Panc1 (cell line): ENCODE measurements at regions not wholly inside any gene's neighbourhood (a gene's known extent, or its start where the extent isn't known, plus 50 kb on each side); places are given as distances from the start of the nearest gene placed in this dataset.

Experiments used
- ATAC-seq: fragments of 200-7000 bp; cut with Tn5 transposase; 2 replicates; pipeline ENCODE4 v1.9.1; 2020; ENCODE audit warnings: mild to moderate bottlenecking, moderate library complexity
- BruUV-seq: library from RNA; stranded (reverse); fragments of 400-500 nt; replicated peaks from 2 replicates; lab custom pipeline; 2021; lab: Mats Ljungman, UMichigan
- CTCF ChIA-PET: fragments of 300-600 bp; sonication (Branson Sonifier 250); formaldehyde crosslinking; loops from one replicate; lab custom pipeline; 2022; ENCODE audit warnings: antibody characterized with exemption; lab: Charles Lee
- POLR2A ChIA-PET: fragments of 300-600 bp; sonication (Branson Sonifier 250); formaldehyde crosslinking; loops from one replicate; lab custom pipeline; 2022; ENCODE audit warnings: antibody characterized with exemption; lab: Charles Lee
- DNase-seq: peaks from one replicate; pipeline ENCODE4 v3.0.0-alpha.2; 2010; ENCODE audit warnings: low read depth, low spot score
- H3K27ac ChIP-seq: 2 replicates; pipeline ENCODE4 v1.5.1; 2011; ENCODE audit warnings: mild to moderate bottlenecking, low read length, inconsistent platforms
- H3K27me3 ChIP-seq: fragments of 200-500 bp; sonication (Bioruptor generic); 2 replicates; pipeline ENCODE4 v1.6.0; 2014; ENCODE audit warnings: low read length, inconsistent platforms; ENCODE audit not compliant: control insufficient read depth, insufficient read depth
- H3K36me3 ChIP-seq: fragments of 200-500 bp; sonication (Bioruptor generic); 2 replicates; pipeline ENCODE4 v1.5.1; 2014; ENCODE audit warnings: inconsistent platforms, mild to moderate bottlenecking, low read length, moderate library complexity; ENCODE audit not compliant: control insufficient read depth, insufficient read depth
- H3K4me1 ChIP-seq: 2 replicates; pipeline ENCODE4 v1.5.1; 2011; ENCODE audit warnings: inconsistent platforms, mild to moderate bottlenecking, low read length, moderate library complexity; ENCODE audit not compliant: control insufficient read depth, insufficient read depth
- H3K4me3 ChIP-seq, 2 experiments: 2 replicates each; pipeline ENCODE4 v1.5.1; 2011 to 2012; ENCODE audit warnings: low read depth in 2 of 2, low read length in 2 of 2, mild to moderate bottlenecking in 2 of 2, inconsistent platforms in 1 of 2, moderate library complexity in 1 of 2
- H3K9me3 ChIP-seq: fragments of 200-500 bp; sonication (Bioruptor generic); 2 replicates; pipeline ENCODE4 v1.5.1; 2014; ENCODE audit warnings: low read depth, mild to moderate bottlenecking, inconsistent platforms, low read length, moderate library complexity; ENCODE audit not compliant: control insufficient read depth, insufficient read depth
- POLR2AphosphoS5 ChIP-seq: IDR thresholded peaks from 2 replicates; pipeline ENCODE4 v1.6.1; 2012; ENCODE audit warnings: mild to moderate bottlenecking, low read depth, low read length, moderate library complexity
- SIN3A ChIP-seq: IDR thresholded peaks from 2 replicates; pipeline ENCODE4 v1.6.1; 2012; ENCODE audit warnings: low read depth, mild to moderate bottlenecking, low read length, moderate library complexity, borderline replicate concordance; ENCODE audit not compliant: insufficient read depth
- TCF7L2 ChIP-seq: IDR thresholded peaks from 2 replicates; pipeline ENCODE4 v1.6.1; 2011; ENCODE audit warnings: mild to moderate bottlenecking, low read depth, low read length, inconsistent platforms
- in situ Hi-C: cut with HindIII; loops from 2 replicates; pipeline ENCODE4 v1.10.0; 2016; ENCODE audit warnings: low sequenced_read_pairs, low pct_unique_long_range_greater_than_20kb
- intact Hi-C: fragments of 100-400 bp; cut with micrococcal nuclease; formaldehyde crosslinking; loops from one replicate; pipeline ENCODE4 v1.10.0; 2022; ENCODE audit not compliant: unreplicated experiment
- TF ChIP-seq, protein P1 (sequence below), 2 experiments: IDR thresholded peaks; 2 replicates each; pipeline ENCODE4 v1.6.1; 2011 to 2012; ENCODE audit warnings: low read depth in 2 of 2, control low read depth in 1 of 2, low read length in 1 of 2, mild to moderate bottlenecking in 1 of 2, moderate library complexity in 1 of 2; ENCODE audit not compliant: insufficient read depth in 1 of 2
- TF ChIP-seq, protein P2 (sequence below): fragments of 450-650 bp; IDR thresholded peaks from 2 replicates; pipeline ENCODE4 v1.5.1; 2017; ENCODE audit warnings: mild to moderate bottlenecking

DNA sequence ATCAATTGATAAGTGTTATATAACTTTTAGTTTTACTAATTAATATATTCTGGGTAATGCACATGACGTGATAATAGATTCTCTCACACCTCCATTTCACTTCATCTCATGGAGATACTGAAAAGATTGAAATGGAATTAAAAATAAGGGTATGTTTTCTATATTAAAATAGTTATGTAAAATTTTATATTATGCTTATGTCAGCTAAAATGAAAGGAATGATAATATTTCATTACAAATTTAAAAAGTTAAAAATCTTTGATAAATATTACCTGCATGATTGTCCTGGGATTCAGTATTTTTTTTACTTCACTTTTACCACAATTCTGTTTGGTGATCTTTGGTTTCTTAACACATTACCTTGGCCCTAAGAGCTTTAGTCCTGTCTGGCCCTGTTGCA, 823.8 kb upstream of the NRXN1 start:
- Histone ChIP-seq H3K4me3 (no peak overlapping the region), H3K36me3 (no peaks in the 10 kb centered on the region), H3K4me1 (no peaks in the 10 kb centered on the region), H3K9me3 (no peaks in the 10 kb centered on the region), H3K27ac (no peak overlapping the region), H3K27me3 (no peaks in the 10 kb centered on the region)
- no peak for DNase-seq
- no TSS peak for BruUV-seq
- in situ Hi-C loops (no loop called here), intact Hi-C loops (no loop called here)
- TF ChIP-seq SIN3A (no peak), POLR2AphosphoS5 (no peak), TCF7L2 (no peak)
- TF ChIP-seq, protein P1, sequence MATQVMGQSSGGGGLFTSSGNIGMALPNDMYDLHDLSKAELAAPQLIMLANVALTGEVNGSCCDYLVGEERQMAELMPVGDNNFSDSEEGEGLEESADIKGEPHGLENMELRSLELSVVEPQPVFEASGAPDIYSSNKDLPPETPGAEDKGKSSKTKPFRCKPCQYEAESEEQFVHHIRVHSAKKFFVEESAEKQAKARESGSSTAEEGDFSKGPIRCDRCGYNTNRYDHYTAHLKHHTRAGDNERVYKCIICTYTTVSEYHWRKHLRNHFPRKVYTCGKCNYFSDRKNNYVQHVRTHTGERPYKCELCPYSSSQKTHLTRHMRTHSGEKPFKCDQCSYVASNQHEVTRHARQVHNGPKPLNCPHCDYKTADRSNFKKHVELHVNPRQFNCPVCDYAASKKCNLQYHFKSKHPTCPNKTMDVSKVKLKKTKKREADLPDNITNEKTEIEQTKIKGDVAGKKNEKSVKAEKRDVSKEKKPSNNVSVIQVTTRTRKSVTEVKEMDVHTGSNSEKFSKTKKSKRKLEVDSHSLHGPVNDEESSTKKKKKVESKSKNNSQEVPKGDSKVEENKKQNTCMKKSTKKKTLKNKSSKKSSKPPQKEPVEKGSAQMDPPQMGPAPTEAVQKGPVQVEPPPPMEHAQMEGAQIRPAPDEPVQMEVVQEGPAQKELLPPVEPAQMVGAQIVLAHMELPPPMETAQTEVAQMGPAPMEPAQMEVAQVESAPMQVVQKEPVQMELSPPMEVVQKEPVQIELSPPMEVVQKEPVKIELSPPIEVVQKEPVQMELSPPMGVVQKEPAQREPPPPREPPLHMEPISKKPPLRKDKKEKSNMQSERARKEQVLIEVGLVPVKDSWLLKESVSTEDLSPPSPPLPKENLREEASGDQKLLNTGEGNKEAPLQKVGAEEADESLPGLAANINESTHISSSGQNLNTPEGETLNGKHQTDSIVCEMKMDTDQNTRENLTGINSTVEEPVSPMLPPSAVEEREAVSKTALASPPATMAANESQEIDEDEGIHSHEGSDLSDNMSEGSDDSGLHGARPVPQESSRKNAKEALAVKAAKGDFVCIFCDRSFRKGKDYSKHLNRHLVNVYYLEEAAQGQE (IDR thresholded peaks at IDR 0.05; ENCODE audit: insufficient read depth in 1 of 2, low read depth in 2 of 2, low read length in 1 of 2) = no peak
- TF ChIP-seq, protein P2, sequence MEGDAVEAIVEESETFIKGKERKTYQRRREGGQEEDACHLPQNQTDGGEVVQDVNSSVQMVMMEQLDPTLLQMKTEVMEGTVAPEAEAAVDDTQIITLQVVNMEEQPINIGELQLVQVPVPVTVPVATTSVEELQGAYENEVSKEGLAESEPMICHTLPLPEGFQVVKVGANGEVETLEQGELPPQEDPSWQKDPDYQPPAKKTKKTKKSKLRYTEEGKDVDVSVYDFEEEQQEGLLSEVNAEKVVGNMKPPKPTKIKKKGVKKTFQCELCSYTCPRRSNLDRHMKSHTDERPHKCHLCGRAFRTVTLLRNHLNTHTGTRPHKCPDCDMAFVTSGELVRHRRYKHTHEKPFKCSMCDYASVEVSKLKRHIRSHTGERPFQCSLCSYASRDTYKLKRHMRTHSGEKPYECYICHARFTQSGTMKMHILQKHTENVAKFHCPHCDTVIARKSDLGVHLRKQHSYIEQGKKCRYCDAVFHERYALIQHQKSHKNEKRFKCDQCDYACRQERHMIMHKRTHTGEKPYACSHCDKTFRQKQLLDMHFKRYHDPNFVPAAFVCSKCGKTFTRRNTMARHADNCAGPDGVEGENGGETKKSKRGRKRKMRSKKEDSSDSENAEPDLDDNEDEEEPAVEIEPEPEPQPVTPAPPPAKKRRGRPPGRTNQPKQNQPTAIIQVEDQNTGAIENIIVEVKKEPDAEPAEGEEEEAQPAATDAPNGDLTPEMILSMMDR = no peak
- CTCF ChIA-PET = no interaction called here
- POLR2A ChIA-PET = no interaction called here
- ATAC-seq = no peak

DNA sequence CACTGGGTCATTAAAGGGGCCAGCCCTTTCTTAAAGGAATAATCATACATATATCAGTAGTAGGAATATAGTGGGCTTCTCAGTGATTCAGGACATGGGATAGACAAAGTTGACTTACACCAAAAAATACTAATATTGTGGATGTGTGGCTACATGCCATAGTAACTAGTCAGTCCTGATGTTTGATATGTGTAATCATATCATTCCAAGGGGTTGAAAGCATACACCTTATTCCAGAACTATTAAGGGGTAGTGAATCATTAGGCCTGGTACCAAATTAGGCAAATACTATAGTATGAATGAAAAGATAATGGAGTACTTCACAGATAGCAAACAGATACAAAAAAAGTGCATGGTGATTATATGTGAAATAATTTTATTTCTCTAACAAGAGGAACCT, 814.9 kb upstream of the NRXN1 start:
- CTCF ChIA-PET = no interaction called here

More for the DNA sequence above, 814.9 kb upstream of the NRXN1 start:
- TF ChIP-seq, protein P2 = no peak
- TF ChIP-seq POLR2AphosphoS5 = no peak
- TF ChIP-seq SIN3A = no peak
- TF ChIP-seq, protein P1 (IDR thresholded peaks at IDR 0.05; ENCODE audit: insufficient read depth in 1 of 2, low read depth in 2 of 2, low read length in 1 of 2) = no peak
- no peak for TF ChIP-seq TCF7L2
- DNase-seq = no peak
- intact Hi-C loops = no loop called here
- in situ Hi-C loops = no loop called here
- POLR2A ChIA-PET = no interaction called here
- ATAC-seq = no peak
- Histone ChIP-seq H3K4me1 (no peaks in the 10 kb centered on the region), H3K27me3 (no peaks in the 10 kb centered on the region), H3K36me3 (no peaks in the 10 kb centered on the region), H3K4me3 (no peak overlapping the region), H3K9me3 (no peaks in the 10 kb centered on the region), H3K27ac (no peak overlapping the region)
- BruUV-seq = no TSS peak
